ENCODE measurements at regions not wholly inside any gene's neighbourhood (a gene's known extent, or its start where the extent isn't known, plus 50 kb on each side); places are given as distances from the start of the nearest gene placed in this dataset.
A peak's percentile ranks its signal among the peaks of the same experiment; 100 is the strongest.

DNA sequence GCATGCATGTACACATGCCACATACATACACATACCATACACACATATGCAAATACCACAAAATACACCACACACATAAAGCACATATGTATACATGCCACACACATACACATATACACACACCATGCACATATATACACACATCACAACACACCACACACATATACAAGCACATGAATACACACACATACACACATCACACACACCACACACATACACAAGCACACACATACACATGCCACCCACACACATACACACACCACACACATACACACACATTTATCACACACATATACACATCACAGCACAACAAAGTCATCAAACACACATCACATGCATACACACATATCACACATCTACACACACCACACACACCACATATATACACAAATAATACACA is 1108.5 kb downstream of the GALC start:
- DNase-seq, result no peak

DNA sequence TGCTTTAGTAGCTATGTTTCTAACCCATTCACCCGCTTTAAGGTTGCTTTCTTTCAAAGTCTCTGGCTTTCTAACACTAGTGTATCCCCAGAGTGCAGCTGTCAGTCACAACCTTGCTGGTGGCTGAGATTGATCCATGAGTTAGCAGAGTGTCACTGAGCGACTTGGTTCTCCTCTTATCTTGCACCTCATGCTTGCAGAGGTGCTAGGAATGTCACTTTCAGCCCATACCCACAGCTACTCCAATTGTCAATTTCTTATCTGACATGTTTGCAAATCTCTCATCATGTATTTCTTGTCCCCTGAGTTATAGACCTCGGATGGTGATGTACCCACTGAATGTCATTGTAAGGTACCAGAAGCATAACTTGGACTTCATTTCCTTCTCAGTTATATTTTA is 1110.2 kb downstream of the GALC start:
- no peak for DNase-seq

DNA sequence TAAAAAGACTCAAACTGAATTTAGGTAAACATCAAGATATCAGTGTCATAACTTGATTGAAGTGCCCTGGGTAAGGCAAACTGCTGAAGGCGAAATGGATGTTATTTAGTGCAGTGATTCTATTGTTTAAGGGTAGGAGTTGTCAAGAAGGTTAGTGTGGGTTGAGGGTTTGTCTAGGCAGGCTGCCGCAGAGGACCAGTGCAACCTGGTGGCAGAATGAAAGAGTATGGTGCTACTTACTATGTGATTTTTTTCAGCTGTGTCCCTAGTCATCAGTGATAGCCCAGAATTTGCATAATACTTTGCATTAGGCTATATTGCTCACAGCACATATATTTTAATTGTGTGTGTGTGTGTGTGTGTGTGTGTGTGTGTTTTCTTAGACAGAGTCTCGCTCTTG is 1127.0 kb downstream of the GALC start:
- DNase-seq, result no peak

DNA sequence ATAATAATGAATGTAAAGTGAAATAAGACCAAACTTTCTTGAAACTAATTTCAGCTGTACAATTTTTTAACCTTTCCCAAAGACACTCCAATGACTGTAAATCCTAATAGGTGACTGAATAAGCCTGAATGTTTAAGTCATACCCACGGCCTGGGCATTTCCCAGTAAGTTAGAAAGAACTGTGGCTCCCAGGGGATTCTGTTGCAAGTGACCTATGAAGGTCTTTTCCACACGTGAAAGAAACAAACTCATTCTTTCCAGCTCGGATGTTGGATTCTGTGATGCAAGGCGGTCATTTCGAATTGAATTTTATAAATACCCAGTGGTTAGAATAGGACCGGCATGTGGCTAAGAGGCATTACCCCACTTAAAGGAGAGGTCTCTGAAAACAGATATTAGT is 1134.4 kb downstream of the GALC start:
- no peak for DNase-seq

DNA sequence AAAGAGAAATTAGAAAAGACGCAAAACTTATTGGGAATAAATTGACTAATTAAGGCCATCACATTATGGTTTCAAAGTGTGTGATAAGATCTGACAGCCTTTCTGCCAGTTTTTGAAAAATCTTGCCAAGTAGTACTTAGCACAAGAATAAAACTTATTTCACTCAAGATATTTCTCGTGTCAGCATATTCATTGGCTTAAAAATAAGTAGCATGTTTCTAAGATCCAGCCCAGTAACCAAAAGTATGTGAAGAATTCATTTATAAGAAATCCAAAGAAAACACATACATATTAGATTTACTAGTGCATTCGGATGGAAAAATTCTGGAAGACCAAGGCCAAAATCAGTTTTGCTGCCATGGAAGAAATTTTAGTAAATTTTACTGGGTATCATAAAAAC is 1135.0 kb downstream of the GALC start:
- no peak for DNase-seq

DNA sequence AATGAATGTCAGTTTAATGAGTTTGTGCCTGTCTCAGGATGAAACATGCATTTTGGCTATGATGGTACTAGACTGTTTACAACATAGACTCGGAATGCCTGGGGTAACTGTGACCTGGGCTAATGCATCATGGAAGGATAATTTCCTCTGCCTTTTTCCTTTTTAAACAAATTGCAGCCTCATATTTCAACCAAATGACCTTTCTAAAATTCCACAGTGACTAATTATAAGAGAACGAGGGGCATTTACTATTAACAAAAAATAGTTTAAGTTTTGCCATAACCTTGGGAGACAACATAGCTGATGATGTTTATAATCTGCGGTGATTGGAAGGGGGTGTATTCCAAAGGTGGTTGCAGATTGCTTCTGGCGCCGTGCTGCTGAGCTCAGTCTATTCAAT is 1140.5 kb downstream of the GALC start:
- no peak for DNase-seq

DNA sequence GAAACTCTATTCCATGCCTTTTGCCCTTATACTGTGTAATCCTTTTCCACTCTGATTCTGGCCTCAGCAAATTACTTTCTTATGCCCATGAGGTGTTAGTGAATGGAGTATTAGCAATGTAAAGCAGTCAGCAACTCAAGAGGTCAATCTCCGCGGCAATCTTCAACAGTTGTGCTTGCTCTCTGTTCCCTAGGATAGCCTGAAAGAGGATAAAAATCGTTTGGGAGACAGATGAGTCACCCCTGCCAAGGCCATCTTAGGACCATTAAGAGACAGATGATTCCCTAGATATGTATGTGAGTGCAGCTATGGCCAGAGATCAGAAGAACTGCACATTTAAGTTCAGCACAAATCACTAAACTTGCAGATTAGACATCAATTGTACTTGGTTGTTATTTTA is 1145.8 kb downstream of the GALC start:
- no peak for DNase-seq

DNA sequence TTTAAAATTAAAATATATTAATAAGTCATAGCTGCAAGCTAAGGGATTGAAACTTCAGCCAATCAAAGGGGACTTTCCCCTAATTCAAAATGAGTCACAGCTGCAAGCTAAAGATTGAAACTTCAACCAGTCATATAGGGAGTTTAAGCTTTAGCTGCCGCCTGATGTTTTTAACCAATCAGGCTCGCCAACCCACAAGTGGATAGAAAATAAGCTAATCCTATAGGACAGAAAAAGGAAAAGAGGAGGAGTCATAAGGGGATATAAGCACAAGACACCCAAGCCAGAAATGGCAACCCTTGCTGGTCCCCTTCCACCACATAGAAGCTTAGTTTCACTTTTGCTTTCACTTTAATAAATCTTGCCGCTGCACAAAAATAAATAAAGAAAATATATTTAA is 1154.6 kb downstream of the GALC start:
- DNase-seq, result no peak

DNA sequence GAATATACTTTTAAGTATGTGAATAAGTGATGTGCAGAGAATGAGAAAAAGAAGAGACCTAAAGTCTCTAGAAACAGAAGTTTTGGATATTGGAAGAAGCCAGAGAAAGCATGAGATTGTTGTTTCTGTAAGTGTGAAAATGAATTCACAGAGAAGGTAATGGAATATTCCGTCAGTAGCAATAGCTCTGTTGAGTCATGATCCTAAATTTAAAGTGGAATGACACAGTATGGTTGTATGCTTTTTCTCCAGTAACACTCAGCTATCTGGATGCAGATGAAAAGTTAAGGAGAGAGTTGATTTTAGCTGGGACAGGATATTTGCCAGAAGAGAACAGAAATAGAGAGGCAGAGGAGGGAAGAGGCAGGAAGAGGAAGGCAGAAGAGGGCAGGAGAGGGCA is 1166.3 kb downstream of the GALC start:
- no peak for DNase-seq

DNA sequence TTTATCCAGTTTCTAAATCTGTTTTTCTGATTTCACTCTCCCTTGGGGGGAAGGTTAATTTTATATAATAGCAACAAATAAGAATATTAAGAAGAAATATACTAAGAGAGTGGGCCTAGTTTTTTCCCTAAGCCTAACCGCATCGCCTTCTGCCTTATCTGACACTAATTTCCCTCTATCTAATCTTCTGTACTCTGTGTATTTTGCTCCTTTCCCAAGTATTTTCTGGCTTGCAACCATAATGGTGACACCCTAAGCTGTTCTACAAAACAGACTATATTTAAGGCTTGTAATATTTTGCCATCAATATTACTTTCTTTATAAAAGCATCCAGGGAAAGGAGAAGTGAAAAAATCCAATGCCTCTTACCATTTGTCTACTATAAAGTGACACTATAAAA is 1168.8 kb downstream of the GALC start:
- no peak for DNase-seq

DNA sequence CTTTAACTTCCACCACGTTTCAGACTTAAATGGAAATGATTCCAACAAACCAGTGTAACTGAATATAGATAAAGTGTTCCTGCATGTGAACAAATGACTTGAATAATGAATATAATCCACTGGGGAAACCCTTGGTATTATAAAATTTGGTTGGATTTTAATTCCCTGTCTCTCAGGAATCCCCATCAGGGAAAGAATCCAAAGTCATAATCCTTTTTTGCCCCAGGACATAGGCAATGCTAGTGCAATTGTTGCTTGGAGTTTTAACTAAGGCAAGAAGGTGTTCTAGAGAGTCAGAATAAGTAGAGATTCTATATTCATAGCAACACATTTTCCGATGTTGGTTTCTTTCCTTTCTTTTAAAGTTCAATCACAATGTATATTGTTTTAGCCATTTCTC is 1169.4 kb downstream of the GALC start:
- DNase-seq, result no peak

DNA sequence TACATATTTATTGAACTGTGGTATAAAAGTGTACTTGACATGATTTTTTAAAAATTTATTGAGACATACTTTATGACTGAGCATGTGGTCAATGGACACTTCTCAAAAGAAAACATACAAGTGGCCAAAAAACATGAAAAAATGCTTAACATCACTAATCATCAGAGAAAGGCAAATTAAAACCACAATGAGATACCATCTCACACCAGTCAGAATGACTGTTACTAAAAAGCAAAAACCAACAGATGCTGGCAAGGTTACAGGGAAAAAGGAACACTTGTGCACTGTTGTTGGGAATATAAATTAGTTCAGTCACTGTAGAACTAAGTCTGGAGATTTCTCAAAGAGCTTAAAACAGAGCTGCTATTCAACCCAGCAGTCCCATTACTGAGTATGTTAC is 1177.6 kb downstream of the GALC start:
- no peak for DNase-seq

DNA sequence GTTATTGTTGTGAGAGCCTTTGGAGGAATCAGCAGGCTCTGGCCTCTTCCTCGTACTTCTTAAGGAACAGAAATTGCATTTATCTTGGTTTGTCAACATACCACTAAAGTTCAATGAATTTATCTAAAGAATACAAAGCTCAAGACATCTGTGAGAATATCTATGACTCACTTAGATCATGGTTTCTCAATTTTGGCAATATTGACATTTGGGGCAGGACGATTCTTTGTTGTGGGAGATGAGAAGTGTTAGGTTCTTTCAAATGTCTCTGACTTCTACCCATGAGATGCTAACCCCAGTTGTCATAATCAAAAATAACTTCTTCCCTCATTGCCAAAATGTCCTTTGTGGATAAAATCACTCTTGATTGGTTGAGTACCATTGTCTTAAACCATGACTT is 1190.3 kb downstream of the GALC start:
- no peak for DNase-seq

DNA sequence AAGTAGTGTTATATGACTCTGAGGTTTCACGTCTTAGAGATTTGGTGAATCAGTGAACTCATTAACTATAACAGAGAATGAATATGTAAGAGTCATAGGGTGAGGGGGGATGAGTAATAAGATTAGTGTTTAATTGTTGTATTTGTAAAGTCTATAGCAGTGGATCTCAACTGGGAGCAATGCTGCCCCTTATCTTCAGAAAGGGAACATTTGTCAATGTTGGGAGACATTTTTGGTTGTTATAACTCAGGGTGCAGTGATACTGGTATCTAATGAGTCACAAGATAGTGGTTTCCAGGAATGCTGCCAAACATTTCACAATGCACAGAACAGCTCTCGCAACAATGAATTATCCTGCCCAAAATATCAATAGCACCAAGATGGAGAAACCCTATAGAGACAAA is 1193.7 kb downstream of the GALC start:
- DNase-seq, result no peak

DNA sequence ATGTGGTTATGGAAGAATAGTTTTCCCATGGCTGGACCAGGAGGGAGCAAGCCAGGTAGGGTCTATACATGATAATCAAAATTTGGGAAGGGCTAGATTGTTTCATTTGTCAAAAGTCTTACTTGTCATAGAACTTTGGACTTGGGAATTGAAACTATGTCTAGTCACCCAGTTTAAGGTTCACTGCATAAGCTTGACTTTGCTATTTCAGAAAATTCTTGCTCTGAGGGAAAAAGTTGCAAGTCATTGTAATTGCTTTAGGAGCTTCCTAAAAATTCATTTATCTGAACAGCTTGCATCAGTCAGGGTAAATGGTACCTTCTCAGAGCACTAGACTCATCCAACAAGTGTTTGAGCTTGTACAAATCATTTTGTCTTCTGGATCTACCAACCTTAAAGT is 1194.7 kb downstream of the GALC start:
- no peak for DNase-seq

DNA sequence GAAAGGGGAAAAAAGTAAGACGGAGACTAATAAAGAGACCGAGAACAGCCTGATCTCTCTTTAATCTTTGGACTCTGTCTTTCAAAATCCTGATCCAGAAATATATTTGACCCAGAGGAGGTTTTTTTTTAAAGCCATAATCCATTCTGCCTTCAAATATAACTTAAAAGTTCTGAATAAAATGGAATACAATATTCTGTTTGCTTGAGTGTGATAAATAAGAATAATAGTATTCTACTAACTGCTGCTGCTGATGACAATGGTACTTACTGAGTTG is 1196.0 kb downstream of the GALC start:
- no peak for DNase-seq

DNA sequence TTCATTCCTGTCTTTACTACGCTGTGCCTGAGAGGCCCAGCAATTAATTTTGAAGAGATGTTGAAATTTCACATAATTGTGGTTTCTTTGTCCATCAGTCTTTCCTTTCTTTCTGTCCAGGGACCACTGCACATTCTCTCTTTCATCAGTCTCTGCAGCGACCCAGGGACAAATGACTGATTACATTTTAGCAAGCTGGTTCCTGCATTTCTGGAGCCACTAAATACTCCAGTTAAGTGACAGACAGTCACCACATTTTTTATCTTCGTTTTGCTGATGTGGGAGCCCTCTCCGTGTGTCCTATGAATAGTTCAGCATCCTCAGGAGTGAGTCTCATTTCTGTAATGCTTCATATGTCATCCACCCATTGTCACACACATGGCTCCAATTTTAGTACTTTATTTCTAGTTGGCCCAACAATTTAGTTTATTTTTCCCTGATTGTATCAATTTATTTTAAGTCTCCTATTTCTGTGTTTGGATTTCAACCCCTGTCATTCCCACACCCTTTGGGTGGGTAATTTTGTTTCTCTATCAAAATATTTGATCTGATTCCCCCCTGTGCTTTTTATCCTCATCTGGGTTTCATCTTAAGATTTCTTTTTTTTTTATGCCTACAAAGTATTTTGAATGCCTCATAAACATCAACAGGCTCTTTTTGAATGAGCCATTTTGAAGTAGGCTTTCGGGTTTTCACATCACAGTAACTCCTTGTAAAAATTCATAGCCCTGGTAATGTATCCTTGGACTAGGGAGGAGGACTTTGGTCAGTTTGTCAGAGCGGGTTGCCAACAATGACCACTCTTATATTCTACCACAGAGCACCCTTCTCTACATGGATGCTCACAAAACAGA is 1196.5 kb downstream of the GALC start:
- no peak for DNase-seq

DNA sequence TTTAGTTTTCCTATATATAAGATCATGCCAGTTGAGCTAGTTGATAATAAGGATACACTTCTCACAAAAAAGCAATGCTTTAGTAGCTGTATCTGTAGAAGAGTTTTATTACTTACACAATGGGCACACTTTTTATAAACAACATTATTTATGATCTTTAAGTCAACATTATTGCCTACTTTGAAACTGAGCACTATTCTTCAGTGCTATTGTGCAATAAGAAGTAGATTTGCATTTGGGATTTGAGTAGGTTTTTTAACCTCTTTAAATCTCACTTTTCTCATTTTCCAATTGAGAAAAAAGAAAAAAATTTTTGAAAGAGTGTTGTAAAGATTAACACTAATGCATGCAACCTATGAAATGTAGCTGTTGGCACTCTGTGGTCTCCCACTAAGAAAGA is 1198.3 kb downstream of the GALC start:
- DNase-seq, result no peak

DNA sequence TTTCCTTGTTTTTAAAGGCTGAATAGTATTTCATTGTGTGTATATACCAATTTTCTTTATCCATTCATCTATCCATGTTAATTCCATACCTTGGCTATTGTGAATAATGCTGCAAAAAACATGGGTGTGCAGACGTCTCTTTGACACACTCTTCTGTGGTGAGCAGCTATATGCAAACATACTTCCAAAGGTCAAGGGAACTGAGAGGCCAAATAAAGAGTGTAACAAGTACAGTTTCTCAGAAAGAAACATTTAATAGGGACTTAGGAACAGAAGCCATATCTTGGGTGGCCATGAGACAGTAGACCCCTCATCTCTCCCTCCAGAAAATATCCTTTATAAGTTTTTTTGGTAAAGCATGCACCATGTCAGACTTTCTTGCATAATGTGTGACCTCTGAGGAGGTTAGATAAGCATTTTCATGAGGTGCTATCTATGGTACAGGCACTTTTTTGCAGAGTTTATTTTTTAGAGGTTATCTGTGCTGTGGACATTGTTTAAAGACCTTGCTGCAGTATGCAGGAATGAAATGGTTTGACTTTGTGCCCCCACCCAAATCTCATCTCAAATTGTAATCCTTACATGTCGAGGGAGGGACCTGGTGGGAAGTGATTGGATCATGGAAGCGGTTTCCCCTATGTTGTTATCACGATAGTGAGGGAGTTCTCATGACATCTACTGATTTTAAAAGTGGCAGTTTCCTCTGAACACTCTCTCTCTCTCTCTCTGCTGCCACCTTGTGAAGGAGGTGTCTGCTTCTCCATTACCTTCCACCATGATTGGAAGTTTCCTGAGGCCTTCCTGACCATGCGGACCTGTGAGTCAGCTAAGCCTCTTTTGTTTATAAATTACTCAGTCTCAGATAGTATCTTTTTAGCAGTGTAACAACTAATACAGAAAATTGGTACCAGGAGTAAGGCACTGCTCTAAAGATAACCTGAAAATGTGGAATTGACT is 1202.3 kb downstream of the GALC start:
- peak in 1 of 2 experiments; percentile 19 for DNase-seq

DNA sequence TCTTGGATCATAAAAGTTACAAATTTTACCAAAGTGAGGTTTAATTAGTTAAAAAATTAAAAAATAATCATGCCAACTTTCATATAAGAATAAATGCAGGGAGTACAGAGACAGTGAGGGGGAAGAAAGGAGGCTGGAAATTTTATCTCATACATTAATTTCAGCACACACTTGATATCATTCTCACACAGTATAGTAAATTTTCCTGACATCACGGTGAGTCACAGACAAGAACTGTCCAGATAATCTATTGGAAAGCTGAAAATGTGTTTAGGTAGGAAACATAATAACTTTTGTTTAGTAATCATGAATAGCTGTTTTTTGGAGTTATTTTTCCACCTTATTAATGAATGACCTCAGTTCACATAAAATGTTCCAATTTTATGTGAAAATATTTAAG is 1204.8 kb downstream of the GALC start:
- no peak for DNase-seq

DNA sequence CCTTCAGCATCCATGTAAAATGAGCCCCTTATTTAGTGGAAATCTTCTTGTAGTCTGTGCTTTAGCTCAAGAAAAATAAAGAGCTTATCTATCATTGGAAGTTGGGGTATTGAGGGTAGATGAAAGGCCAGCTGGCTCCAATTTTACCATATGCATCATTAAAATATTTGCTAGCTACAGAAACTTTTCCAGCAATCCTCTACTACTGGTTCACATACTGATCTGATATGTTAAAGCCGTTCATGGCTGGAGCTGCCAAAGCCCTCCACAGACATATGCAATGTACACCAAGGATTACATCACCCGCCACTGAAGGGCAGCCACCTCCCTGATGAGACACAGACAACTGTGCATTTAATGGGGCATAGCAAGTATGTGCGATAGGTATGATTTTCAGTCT is 1205.3 kb downstream of the GALC start:
- peak; percentile 84 to 98 for DNase-seq

DNA sequence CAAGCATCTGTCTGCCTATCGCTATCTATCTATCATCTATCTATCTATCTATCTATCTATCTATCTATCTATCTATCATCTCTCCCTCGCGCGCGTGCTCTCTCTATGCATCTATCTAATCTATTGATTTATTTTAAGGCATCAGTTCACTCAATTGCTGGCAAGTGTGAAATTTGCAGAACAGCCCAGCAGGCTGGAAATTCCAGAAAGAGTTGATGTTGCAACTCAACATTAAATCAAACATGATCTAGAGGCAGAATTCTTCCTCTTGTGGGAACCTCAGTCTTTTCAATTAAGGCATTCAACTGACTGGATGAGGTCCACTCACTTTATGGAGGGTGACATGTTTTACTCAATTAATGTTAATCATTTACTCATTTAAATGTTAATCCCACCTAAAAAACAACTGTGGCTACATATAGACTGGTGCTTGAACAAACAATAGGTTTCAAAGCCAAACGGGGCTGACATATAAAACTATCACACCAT is 1210.8 kb downstream of the GALC start:
- DNase-seq, result no peak

DNA sequence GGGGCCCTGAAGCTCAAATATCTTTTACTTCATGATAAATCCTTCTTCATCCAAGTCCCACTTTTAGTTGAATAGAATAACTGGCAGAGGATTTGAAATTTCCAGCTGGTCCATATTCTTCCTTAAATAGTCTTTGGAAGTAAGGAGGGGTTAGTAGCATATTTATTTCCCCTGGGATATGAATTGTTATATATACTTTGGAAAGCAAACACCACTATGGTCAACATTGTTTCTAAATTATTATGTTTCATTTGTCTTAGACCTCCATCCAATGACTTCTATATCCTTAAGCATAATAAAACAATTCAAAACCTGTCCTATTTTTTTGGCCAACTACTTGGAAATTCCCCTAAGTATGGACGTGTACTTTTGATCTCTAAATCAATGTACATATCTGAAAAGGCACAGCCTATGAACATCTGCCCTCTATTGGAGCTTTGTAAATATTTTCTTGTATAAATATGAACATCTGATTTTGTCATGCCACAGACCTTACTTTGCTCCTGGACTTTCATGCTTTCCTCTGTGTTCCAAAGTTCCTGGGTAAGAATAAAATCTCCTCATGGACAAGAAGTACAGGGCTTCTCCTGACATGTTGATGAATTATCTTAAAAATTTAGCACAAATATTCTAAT is 1212.0 kb downstream of the GALC start:
- no peak for DNase-seq

DNA sequence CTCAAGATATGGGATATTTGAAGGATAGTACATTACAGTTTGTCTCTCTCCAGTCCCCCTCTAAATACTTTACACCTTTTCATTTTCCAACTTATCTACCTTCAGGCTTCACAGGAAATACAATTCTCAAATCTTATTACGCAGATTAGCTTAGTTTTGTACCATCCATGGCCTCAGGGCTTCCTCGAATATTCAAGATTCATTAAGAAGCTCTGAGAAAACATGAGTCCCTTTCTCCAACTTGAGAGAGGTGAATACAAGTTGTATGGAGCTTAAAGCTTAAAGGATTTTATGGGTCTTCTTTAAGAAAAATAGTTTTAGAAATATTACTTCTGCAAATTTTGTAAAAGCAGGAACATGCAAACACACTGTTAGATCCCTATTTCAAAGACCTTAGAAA is 1212.5 kb downstream of the GALC start:
- no peak for DNase-seq

Measured in NCI-H524 (cell line).